ENCODE measurements at regions not wholly inside any gene's neighbourhood (a gene's known extent, or its start where the extent isn't known, plus 50 kb on each side); places are given as distances from the start of the nearest gene placed in this dataset.

DNA sequence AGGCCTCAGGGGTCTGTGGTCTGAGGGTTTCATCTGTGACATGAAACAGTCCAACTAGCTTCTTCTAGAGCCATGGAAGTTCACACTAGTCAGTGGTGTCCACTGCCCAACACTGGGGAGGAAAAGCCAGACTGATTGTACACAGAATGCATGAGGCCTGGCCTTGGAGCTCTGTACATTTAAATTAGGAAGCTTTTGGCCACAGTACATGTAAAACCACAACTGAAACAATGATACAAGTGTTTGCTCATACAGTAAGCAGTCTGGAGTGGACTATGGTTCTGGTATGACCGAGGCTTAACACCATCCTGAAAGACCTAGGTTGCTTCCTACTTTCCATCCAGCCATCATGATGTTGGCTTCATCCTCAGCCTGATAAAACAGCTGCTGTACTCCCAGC is 73.8 kb upstream of the SESN3 start:
- Histone ChIP-seq H3K79me2 (ENCODE audit: insufficient read depth, low read length) (no peaks in the 10 kb centered on the region), H3K9me3 (ENCODE audit: insufficient read depth, low read length, severe bottlenecking) (no peaks in the 10 kb centered on the region), H3K27me3 (ENCODE audit: insufficient read depth, low read length, poor library complexity) (peaks cover 10% of the 10 kb centered on the region), H3K4me1 (ENCODE audit: insufficient read depth, low read length) (no peaks in the 10 kb centered on the region), H4K20me1 (ENCODE audit: insufficient read depth, low read length) (no peaks in the 10 kb centered on the region), H3K36me3 (ENCODE audit: insufficient read depth, low read length) (no peaks in the 10 kb centered on the region), H3K4me2 (ENCODE audit: insufficient read depth, low read length) (no peak overlapping the region), H3K9ac (ENCODE audit: low read depth, low read length) (no peak overlapping the region), H3K27ac (ENCODE audit: low read length) (no peak overlapping the region), H2AFZ (ENCODE audit: low read depth, low read length) (no peak overlapping the region), H3K4me3 (ENCODE audit: low read depth in 1 of 2, low read length in 2 of 2) (no peak overlapping the region)
- TF ChIP-seq, protein P1, sequence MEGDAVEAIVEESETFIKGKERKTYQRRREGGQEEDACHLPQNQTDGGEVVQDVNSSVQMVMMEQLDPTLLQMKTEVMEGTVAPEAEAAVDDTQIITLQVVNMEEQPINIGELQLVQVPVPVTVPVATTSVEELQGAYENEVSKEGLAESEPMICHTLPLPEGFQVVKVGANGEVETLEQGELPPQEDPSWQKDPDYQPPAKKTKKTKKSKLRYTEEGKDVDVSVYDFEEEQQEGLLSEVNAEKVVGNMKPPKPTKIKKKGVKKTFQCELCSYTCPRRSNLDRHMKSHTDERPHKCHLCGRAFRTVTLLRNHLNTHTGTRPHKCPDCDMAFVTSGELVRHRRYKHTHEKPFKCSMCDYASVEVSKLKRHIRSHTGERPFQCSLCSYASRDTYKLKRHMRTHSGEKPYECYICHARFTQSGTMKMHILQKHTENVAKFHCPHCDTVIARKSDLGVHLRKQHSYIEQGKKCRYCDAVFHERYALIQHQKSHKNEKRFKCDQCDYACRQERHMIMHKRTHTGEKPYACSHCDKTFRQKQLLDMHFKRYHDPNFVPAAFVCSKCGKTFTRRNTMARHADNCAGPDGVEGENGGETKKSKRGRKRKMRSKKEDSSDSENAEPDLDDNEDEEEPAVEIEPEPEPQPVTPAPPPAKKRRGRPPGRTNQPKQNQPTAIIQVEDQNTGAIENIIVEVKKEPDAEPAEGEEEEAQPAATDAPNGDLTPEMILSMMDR (IDR thresholded peaks at IDR 0.05; ENCODE audit: borderline replicate concordance, extremely low read depth, low read length, poor library complexity, severe bottlenecking), result no peak
- TF ChIP-seq EZH2 (IDR thresholded peaks at IDR 0.05; ENCODE audit: borderline replicate concordance, low read depth, low read length, severe bottlenecking), result no peak
- DNase-seq (no peak), ATAC-seq (ENCODE audit: insufficient read depth, low read depth) (no peak)

DNA sequence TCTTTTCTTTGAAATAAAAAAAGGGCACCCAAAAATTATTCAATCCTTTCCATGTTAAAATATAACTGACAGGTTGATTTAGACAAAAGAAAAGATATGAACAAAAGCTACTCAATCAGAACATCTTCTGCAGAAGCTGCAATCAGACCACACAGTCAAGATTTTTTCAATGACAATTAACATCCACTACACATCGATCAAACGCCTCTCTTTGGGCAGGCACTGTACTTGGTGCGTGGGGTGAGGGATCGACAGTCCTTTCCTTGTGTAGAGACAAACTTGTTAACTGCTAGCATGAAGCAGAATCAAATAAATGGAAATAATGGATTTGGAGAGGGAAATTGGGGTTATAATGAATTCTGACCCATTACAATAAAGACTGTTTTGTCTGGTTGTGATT is 71.2 kb upstream of the SESN3 start:
- H2AFZ ChIP-seq (ENCODE audit: low read depth, low read length), result no peak overlapping the region
- H3K4me3 ChIP-seq (ENCODE audit: low read depth in 1 of 2, low read length in 2 of 2), result no peak overlapping the region
- DNase-seq (no peak), ATAC-seq (ENCODE audit: insufficient read depth, low read depth) (no peak)
- H3K27ac ChIP-seq (ENCODE audit: low read length), result no peak overlapping the region
- H3K36me3 ChIP-seq (ENCODE audit: insufficient read depth, low read length), result no peaks in the 10 kb centered on the region
- H3K9ac ChIP-seq (ENCODE audit: low read depth, low read length), result no peak overlapping the region
- TF ChIP-seq, protein P1 (IDR thresholded peaks at IDR 0.05; ENCODE audit: borderline replicate concordance, extremely low read depth, low read length, poor library complexity, severe bottlenecking), result no peak
- no peak for TF ChIP-seq EZH2 (IDR thresholded peaks at IDR 0.05; ENCODE audit: borderline replicate concordance, low read depth, low read length, severe bottlenecking)
- no peak overlapping the region for H3K4me2 ChIP-seq (ENCODE audit: insufficient read depth, low read length)
- no peaks in the 10 kb centered on the region for H3K9me3 ChIP-seq (ENCODE audit: insufficient read depth, low read length, severe bottlenecking)
- no peaks in the 10 kb centered on the region for H3K4me1 ChIP-seq (ENCODE audit: insufficient read depth, low read length)
- H3K79me2 ChIP-seq (ENCODE audit: insufficient read depth, low read length), result no peaks in the 10 kb centered on the region
- H4K20me1 ChIP-seq (ENCODE audit: insufficient read depth, low read length), result no peaks in the 10 kb centered on the region
- H3K27me3 ChIP-seq (ENCODE audit: insufficient read depth, low read length, poor library complexity), result peaks cover 12% of the 10 kb centered on the region

DNA sequence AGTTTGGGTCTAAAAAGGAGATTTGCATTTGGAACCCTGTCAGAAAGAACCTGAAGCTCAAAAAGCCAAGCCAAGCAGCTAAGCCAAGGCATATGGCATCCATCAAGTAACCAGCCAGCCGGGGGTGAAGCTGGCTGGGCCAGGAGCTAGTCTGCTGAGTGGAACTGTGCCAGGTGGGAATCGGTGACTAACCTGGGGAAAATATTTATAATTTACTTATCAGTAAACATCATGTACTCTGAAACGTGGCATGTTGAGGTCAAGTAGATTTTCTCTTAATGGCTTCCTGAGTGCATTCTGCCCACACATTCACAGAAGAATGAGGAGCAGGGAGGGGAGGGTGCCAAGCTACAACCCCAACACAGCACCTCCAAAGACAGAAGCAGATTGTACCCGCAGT is 70.5 kb upstream of the SESN3 start:
- H3K36me3 ChIP-seq (ENCODE audit: insufficient read depth, low read length), result no peaks in the 10 kb centered on the region
- no peak for ATAC-seq (ENCODE audit: insufficient read depth, low read depth)
- no peak overlapping the region for H3K4me2 ChIP-seq (ENCODE audit: insufficient read depth, low read length)
- TF ChIP-seq EZH2 (IDR thresholded peaks at IDR 0.05; ENCODE audit: borderline replicate concordance, low read depth, low read length, severe bottlenecking), result no peak
- TF ChIP-seq, protein P1 (IDR thresholded peaks at IDR 0.05; ENCODE audit: borderline replicate concordance, extremely low read depth, low read length, poor library complexity, severe bottlenecking), result no peak
- H4K20me1 ChIP-seq (ENCODE audit: insufficient read depth, low read length), result no peaks in the 10 kb centered on the region
- H3K9ac ChIP-seq (ENCODE audit: low read depth, low read length), result no peak overlapping the region
- no peaks in the 10 kb centered on the region for H3K4me1 ChIP-seq (ENCODE audit: insufficient read depth, low read length)
- H3K9me3 ChIP-seq (ENCODE audit: insufficient read depth, low read length, severe bottlenecking), result no peaks in the 10 kb centered on the region
- H3K4me3 ChIP-seq (ENCODE audit: low read depth in 1 of 2, low read length in 2 of 2), result no peak overlapping the region
- no peaks in the 10 kb centered on the region for H3K79me2 ChIP-seq (ENCODE audit: insufficient read depth, low read length)
- H3K27me3 ChIP-seq (ENCODE audit: insufficient read depth, low read length, poor library complexity), result peaks cover 12% of the 10 kb centered on the region
- no peak for DNase-seq
- no peak overlapping the region for H2AFZ ChIP-seq (ENCODE audit: low read depth, low read length)
- H3K27ac ChIP-seq (ENCODE audit: low read length), result no peak overlapping the region

All from DND-41 (cell line).